SK-N-SH (cell line): ENCODE measurements at regions not wholly inside any gene's neighbourhood (a gene's known extent, or its start where the extent isn't known, plus 50 kb on each side); places are given as distances from the start of the nearest gene placed in this dataset.

Experiments
- CTCF ChIA-PET: fragments of 300-600, 350-600 bp; formaldehyde crosslinking; extraction: SDS; loops from one replicate; lab custom pipeline; 2021; lab: Yijun Ruan, JAX
- POLR2A ChIA-PET: fragments of 350-600 bp; sonication (Branson Sonifier 250); formaldehyde crosslinking; extraction: SDS; loops from one replicate; lab custom pipeline; 2020; ENCODE audit warnings: antibody characterized with exemption, inconsistent platforms; lab: Yijun Ruan, JAX
- DNase-seq: peaks from one replicate; pipeline ENCODE4 v3.0.0; 2012
- H2AFZ ChIP-seq: fragments of 200-600 bp; sonication (generic); 2 replicates; pipeline ENCODE4 v1.8.1; 2016; ENCODE audit warnings: antibody characterized with exemption, mild to moderate bottlenecking, low read depth
- H3F3A ChIP-seq: fragments of 200-600 bp; sonication (generic); replicated peaks from 2 replicates; pipeline ENCODE3; 2016; ENCODE audit warnings: antibody characterized with exemption, mild to moderate bottlenecking; ENCODE audit not compliant: insufficient read depth
- H3K27ac ChIP-seq, 2 experiments: fragments of 200-500 bp in 1 of 2; fragments of 200-600 bp in 1 of 2; sonication (Bioruptor generic) in 1 of 2; sonication (generic), shearing (Covaris generic) in 1 of 2; 2 replicates each; pipeline versions ENCODE4 v1.5.1 to v1.6.1; 2014 to 2016; ENCODE audit warnings: low read depth in 2 of 2, inconsistent platforms in 1 of 2, low read length in 1 of 2, mild to moderate bottlenecking in 1 of 2, mixed read lengths in 1 of 2
- H3K27me3 ChIP-seq: fragments of 200-600 bp; sonication (generic), shearing (Covaris generic); 2 replicates; pipeline ENCODE4 v1.6.1; 2016; ENCODE audit warnings: mixed run types; ENCODE audit not compliant: insufficient read depth
- H3K36me3 ChIP-seq, 2 experiments: fragments of 200-500 bp in 1 of 2; fragments of 200-600 bp in 1 of 2; sonication (Bioruptor generic) in 1 of 2; sonication (generic) in 1 of 2; replicated peaks in 1 of 2; 2 replicates each; pipeline versions ENCODE3 to v1.5.1; 2014 to 2016; ENCODE audit warnings: low read length in 1 of 2, mild to moderate bottlenecking in 1 of 2; ENCODE audit not compliant: insufficient read depth in 2 of 2, control insufficient read depth in 1 of 2
- H3K4me1 ChIP-seq, 2 experiments: fragments of 200-500 bp in 1 of 2; fragments of 200-600 bp in 1 of 2; sonication (Bioruptor generic) in 1 of 2; sonication (generic), shearing (Covaris generic) in 1 of 2; 2 replicates each; pipeline versions ENCODE4 v1.5.1 to v1.6.1; 2014 to 2016; ENCODE audit warnings: low read depth in 1 of 2, low read length in 1 of 2, mixed run types in 1 of 2; ENCODE audit not compliant: insufficient read depth in 2 of 2, control insufficient read depth in 1 of 2
- H3K4me2 ChIP-seq: fragments of 200-600 bp; sonication (generic), shearing (Covaris generic); 2 replicates; pipeline ENCODE4 v1.6.1; 2017; ENCODE audit warnings: mixed run types
- H3K4me3 ChIP-seq, 2 experiments: fragments of 200-500 bp in 1 of 2; fragments of 200-600 bp in 1 of 2; sonication (Bioruptor generic) in 1 of 2; sonication (generic), shearing (Covaris generic) in 1 of 2; 2 replicates each; pipeline versions ENCODE4 v1.5.1 to v1.8.1; 2014 to 2016; ENCODE audit warnings: low read depth in 2 of 2, inconsistent platforms in 1 of 2, low read length in 1 of 2, mild to moderate bottlenecking in 1 of 2, mixed read lengths in 1 of 2, moderate library complexity in 1 of 2
- H3K79me2 ChIP-seq: fragments of 200-600 bp; sonication (generic); 2 replicates; pipeline ENCODE4 v1.8.1; 2017; ENCODE audit warnings: mild to moderate bottlenecking; ENCODE audit not compliant: insufficient read depth
- H3K9ac ChIP-seq: fragments of 200-600 bp; sonication (generic); 2 replicates; pipeline ENCODE4 v1.6.1; 2017; ENCODE audit warnings: mixed run types
- H3K9me2 ChIP-seq: fragments of 200-600 bp; sonication (generic); 2 replicates; pipeline ENCODE4 v1.6.1; 2017; ENCODE audit warnings: mixed run types
- H3K9me3 ChIP-seq: fragments of 200-600 bp; sonication (generic); 2 replicates; pipeline ENCODE4 v1.6.1; 2017; ENCODE audit warnings: mixed run types, mild to moderate bottlenecking, moderate library complexity
- H4K20me1 ChIP-seq: fragments of 200-600 bp; sonication (generic); 2 replicates; pipeline ENCODE4 v1.6.1; 2017; ENCODE audit warnings: mild to moderate bottlenecking, mixed run types; ENCODE audit not compliant: insufficient read depth
- EZH2phosphoT487 ChIP-seq: fragments of 200-600 bp; sonication (generic); IDR thresholded peaks from 2 replicates; pipeline ENCODE4 v1.6.1; 2017; ENCODE audit warnings: low read depth, mixed run types, mild to moderate bottlenecking, antibody characterized with exemption, moderate library complexity, borderline replicate concordance
- GABPA ChIP-seq: IDR thresholded peaks from 2 replicates; pipeline ENCODE4 v1.4.0; 2012; ENCODE audit warnings: low read depth, mild to moderate bottlenecking
- IRF3 ChIP-seq: fragments of 150-350 bp; IDR thresholded peaks from 2 replicates; pipeline ENCODE4 v1.6.1; 2016; ENCODE audit warnings: mild to moderate bottlenecking, low read depth, low read length
- JUND ChIP-seq: IDR thresholded peaks from 2 replicates; pipeline ENCODE4 v1.4.0; 2012
- MAX ChIP-seq: IDR thresholded peaks from 2 replicates; pipeline ENCODE4 v1.4.0; 2012; ENCODE audit warnings: low read depth
- SMC3 ChIP-seq: IDR thresholded peaks from 2 replicates; pipeline ENCODE4 v1.6.1; 2012; ENCODE audit warnings: low read depth, low read length, improper control_type of control experiment
- TCF12 ChIP-seq: IDR thresholded peaks from 2 replicates; pipeline ENCODE4 v1.4.0; 2012
- WGBS: methylation state at CpG from one replicate; pipeline ENCODE4 v1.1.6; 2017; ENCODE audit warnings: low lambda C conversion rate; 5-methylcytosine and 5-hydroxymethylcytosine counted together
- TF ChIP-seq, protein P1 (sequence below): fragments of 200-600 bp; sonication (generic); IDR thresholded peaks from 2 replicates; pipeline ENCODE4 v1.6.1; 2017; ENCODE audit warnings: antibody characterized with exemption, mild to moderate bottlenecking, moderate library complexity

GRCh38 chr9:85136987-85137386, 467.5 kb downstream of the NTRK2 start:
- Histone ChIP-seq H3F3A (no peaks in the 10 kb centered on the region), H3K9ac (no peak overlapping the region), H3K9me2 (no peaks in the 10 kb centered on the region), H3K4me1 (no peaks in the 10 kb centered on the region), H2AFZ (no peak overlapping the region), H3K4me3 (no peak overlapping the region), H3K4me2 (no peak overlapping the region), H3K36me3 (no peaks in the 10 kb centered on the region), H3K27me3 (no peaks in the 10 kb centered on the region), H3K9me3 (no peaks in the 10 kb centered on the region), H3K27ac (no peak overlapping the region)
- WGBS = 57% methylated on average over 7 of the region's 7 CpGs
- ChIA-PET POLR2A (no interaction called here), CTCF (interaction anchor here (0.6 kb wide), 1 partner anchor 66 kb away, joined by 3 read pairs; no protein-coding TSS in a partner anchor)
- no peak for DNase-seq
- TF ChIP-seq IRF3 = no peak
- TF ChIP-seq MAX = no peak
- TF ChIP-seq JUND = no peak
- no peak for TF ChIP-seq EZH2phosphoT487
- TF ChIP-seq GABPA = no peak
- TF ChIP-seq SMC3 = no peak
- TF ChIP-seq, all 33 proteins: peak for 0
- Histone ChIP-seq H4K20me1 (no peaks in the 10 kb centered on the region), H3K79me2 (no peaks in the 10 kb centered on the region)

- CTCF ChIA-PET = interaction anchor here (0.6 to 1.6 kb wide), 4 partner anchors 32 to 446 kb away, joined by 3 read pairs; no protein-coding TSS in a partner anchor
- Histone ChIP-seq H3K79me2 (no peaks in the 10 kb centered on the region), H3K9me3 (no peaks in the 10 kb centered on the region)
These were observed 467.0 kb downstream of the NTRK2 start for GRCh38 chr9:85136507-85136906.

More at GRCh38 chr9:85136507-85136906, 467.0 kb downstream of the NTRK2 start:
- Histone ChIP-seq H3F3A (no peaks in the 10 kb centered on the region), H3K36me3 (no peaks in the 10 kb centered on the region), H4K20me1 (no peaks in the 10 kb centered on the region), H3K4me1 (no peaks in the 10 kb centered on the region), H3K4me3 (no peak overlapping the region), H3K27ac (no peak overlapping the region), H3K4me2 (no peak overlapping the region), H3K9ac (no peak overlapping the region), H3K9me2 (no peaks in the 10 kb centered on the region), H2AFZ (no peak overlapping the region), H3K27me3 (no peaks in the 10 kb centered on the region)
- POLR2A ChIA-PET = no interaction called here
- DNase-seq = no peak
- TF ChIP-seq SMC3 (no peak), TCF12 (no peak)
- TF ChIP-seq, protein P1, sequence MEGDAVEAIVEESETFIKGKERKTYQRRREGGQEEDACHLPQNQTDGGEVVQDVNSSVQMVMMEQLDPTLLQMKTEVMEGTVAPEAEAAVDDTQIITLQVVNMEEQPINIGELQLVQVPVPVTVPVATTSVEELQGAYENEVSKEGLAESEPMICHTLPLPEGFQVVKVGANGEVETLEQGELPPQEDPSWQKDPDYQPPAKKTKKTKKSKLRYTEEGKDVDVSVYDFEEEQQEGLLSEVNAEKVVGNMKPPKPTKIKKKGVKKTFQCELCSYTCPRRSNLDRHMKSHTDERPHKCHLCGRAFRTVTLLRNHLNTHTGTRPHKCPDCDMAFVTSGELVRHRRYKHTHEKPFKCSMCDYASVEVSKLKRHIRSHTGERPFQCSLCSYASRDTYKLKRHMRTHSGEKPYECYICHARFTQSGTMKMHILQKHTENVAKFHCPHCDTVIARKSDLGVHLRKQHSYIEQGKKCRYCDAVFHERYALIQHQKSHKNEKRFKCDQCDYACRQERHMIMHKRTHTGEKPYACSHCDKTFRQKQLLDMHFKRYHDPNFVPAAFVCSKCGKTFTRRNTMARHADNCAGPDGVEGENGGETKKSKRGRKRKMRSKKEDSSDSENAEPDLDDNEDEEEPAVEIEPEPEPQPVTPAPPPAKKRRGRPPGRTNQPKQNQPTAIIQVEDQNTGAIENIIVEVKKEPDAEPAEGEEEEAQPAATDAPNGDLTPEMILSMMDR = no peak
